T-helper 1 cell treated with Interleukin-12 subunit alpha and Interleukin-12 subunit beta and Interleukin-4 antibody, amounts not matched to agents 30 μg/mL and 1 μg/mL, for 36 hours (primary cell): ENCODE measurements at regions not wholly inside any gene's neighbourhood (a gene's known extent, or its start where the extent isn't known, plus 50 kb on each side); places are given as distances from the start of the nearest gene placed in this dataset.

Source experiments
- H3K27ac Mint-ChIP-seq: one replicate; pipeline ENCODE4 v1.8.0; 2021; ENCODE audit warnings: mild to moderate bottlenecking, mixed read lengths
- H3K27me3 Mint-ChIP-seq: one replicate; pipeline ENCODE4 v1.8.0; 2021; ENCODE audit warnings: low read depth, mixed read lengths
- H3K36me3 Mint-ChIP-seq: one replicate; pipeline ENCODE4 v1.8.0; 2021; ENCODE audit warnings: low read depth, mixed read lengths
- H3K4me1 Mint-ChIP-seq: one replicate; pipeline ENCODE4 v1.8.0; 2021; ENCODE audit warnings: low read depth, mixed read lengths
- H3K4me3 Mint-ChIP-seq: one replicate; pipeline ENCODE4 v1.8.0; 2021; ENCODE audit warnings: mild to moderate bottlenecking, moderate library complexity, mixed read lengths
- H3K9me3 Mint-ChIP-seq: one replicate; pipeline ENCODE4 v1.8.0; 2021; ENCODE audit warnings: mixed read lengths

DNA sequence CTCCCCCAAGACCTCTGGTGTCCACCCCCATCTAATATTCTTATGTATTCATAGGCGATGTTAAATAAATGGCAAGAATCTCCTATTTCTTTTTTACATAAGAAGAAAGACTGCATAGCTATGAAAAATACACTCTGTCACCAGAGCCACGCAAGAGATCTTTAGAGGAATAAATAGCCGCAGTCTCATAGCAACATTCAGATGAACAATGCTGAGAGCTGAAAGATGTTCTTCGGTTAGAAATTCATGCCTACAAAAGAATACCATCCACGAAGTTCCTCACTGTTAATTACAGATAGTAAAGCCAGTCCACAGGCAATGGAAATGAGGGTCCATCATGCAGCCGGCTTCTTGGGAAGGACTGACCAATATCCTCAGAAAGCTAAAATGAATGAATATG, 76.0 kb upstream of the SOD1 start:
- H3K36me3 Mint-ChIP-seq = no peaks in the 10 kb centered on the region
- no peak overlapping the region for H3K4me3 Mint-ChIP-seq
- no peak overlapping the region for H3K27ac Mint-ChIP-seq
- H3K27me3 Mint-ChIP-seq = peaks cover 34% of the 10 kb centered on the region
- H3K4me1 Mint-ChIP-seq = peaks cover 3% of the 10 kb centered on the region
- no peaks in the 10 kb centered on the region for H3K9me3 Mint-ChIP-seq

DNA sequence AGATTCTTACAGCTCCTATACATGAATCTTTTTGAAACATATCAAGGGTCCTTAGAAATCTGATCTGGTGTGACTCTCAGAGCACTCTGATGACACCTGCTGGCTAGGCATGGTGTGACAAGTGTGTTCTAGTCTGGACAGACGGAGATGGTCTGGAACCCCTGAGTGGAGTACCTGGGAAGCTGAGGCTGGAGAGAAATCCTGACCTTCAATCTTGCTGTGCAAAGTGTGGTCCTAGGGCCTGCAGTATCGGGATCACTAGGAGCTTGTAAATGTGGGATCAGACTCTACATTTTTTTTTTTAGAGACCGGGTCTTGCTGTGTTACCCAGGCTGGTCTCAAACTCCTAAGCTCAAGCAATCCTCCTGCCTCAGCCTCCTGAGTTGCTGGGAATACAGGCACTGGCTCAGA, 78.6 kb upstream of the SOD1 start:
- Mint-ChIP-seq H3K36me3 (no peaks in the 10 kb centered on the region), H3K27ac (no peak overlapping the region), H3K4me3 (no peak overlapping the region), H3K9me3 (no peaks in the 10 kb centered on the region), H3K27me3 (peaks cover 37% of the 10 kb centered on the region), H3K4me1 (peaks cover 8% of the 10 kb centered on the region)

DNA sequence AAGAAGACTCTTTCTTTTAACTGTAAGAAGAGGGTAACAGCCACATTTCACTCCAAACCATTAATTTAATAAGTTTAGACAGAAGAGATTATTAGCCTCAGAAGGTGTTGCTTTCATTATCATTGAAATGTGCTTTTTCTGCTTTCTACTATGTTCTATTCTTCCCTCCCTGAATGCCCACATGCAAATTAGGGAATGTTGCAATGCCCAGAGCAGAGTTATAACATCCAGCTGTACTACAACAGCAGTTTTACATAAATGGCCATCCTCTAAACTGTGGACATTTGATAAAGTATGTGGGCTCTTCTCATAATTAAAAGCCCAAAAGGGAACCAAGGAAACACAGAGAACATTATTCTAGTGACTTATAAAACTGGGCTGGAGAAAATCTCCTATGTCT, 82.2 kb upstream of the SOD1 start:
- H3K36me3 Mint-ChIP-seq = no peaks in the 10 kb centered on the region
- H3K27ac Mint-ChIP-seq = no peak overlapping the region
- H3K4me1 Mint-ChIP-seq = peaks cover 8% of the 10 kb centered on the region
- H3K27me3 Mint-ChIP-seq = peaks cover 44% of the 10 kb centered on the region
- no peaks in the 10 kb centered on the region for H3K9me3 Mint-ChIP-seq
- H3K4me3 Mint-ChIP-seq = no peak overlapping the region

DNA sequence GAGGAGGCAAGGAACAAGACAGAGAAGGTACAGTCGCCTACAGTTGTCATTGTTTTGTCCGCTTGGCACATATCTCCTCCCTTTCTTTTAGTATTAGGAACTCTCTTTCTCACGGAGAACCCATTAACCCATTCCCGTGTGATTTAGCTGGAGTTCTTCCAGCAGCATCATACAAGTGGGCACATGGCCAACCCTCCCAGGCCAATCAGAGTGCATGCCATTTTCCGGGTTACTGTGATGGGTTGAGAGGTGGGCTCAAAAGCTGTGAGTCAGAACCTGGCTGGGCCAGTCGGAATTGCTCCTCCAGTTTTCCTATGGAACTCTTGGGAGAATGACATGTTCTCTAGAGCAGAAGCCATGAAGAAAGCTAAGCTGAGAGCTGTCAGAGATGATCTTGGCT, 83.1 kb upstream of the SOD1 start:
- H3K4me1 Mint-ChIP-seq = peaks cover 8% of the 10 kb centered on the region
- no peaks in the 10 kb centered on the region for H3K9me3 Mint-ChIP-seq
- H3K36me3 Mint-ChIP-seq = no peaks in the 10 kb centered on the region
- H3K4me3 Mint-ChIP-seq = no peak overlapping the region
- H3K27me3 Mint-ChIP-seq = peaks cover 50% of the 10 kb centered on the region
- H3K27ac Mint-ChIP-seq = no peak overlapping the region

DNA sequence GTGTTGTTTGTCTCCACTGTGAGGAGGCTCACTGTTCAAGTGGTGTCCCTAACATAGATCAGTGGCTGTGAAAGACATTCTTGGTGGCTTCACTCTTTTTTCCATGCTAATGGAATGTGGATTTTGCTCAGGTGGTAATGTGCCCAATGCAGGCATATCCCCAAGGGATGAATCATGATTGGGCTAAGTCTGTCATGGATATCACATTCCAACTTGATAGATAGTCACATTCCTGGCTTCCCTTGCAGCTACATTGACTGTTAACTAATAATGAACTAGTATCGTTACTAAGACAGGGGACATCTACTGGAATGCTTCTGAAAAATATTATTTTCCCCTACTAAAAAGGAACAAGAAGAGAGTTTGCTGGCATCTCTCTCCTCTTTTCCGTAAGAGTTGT, 86.3 kb upstream of the SOD1 start:
- Mint-ChIP-seq H3K36me3 (no peaks in the 10 kb centered on the region), H3K27me3 (peaks cover 44% of the 10 kb centered on the region), H3K4me1 (peaks cover 5% of the 10 kb centered on the region), H3K27ac (no peak overlapping the region), H3K4me3 (no peak overlapping the region), H3K9me3 (no peaks in the 10 kb centered on the region)

DNA sequence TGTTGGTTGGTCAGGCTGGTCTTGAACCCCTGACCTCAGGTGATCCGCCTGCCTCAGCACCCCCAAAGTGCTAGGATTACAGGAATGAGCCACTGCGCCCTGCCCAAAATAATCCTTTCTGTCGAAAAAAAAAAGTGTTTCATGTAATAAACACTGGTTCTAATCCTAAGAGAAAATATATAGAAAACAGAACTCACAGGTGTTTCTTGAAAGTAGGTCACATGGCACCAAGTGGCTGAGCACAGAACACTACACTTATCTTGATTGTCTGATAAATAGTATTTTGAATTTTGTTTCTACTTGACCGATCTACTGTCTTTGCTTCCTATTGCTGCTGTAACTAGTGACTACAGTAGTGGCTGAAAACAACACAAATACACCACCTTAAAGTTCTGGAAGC, 87.6 kb upstream of the SOD1 start:
- Mint-ChIP-seq H3K4me1 (peaks cover 2% of the 10 kb centered on the region), H3K4me3 (no peak overlapping the region), H3K9me3 (no peaks in the 10 kb centered on the region)

DNA sequence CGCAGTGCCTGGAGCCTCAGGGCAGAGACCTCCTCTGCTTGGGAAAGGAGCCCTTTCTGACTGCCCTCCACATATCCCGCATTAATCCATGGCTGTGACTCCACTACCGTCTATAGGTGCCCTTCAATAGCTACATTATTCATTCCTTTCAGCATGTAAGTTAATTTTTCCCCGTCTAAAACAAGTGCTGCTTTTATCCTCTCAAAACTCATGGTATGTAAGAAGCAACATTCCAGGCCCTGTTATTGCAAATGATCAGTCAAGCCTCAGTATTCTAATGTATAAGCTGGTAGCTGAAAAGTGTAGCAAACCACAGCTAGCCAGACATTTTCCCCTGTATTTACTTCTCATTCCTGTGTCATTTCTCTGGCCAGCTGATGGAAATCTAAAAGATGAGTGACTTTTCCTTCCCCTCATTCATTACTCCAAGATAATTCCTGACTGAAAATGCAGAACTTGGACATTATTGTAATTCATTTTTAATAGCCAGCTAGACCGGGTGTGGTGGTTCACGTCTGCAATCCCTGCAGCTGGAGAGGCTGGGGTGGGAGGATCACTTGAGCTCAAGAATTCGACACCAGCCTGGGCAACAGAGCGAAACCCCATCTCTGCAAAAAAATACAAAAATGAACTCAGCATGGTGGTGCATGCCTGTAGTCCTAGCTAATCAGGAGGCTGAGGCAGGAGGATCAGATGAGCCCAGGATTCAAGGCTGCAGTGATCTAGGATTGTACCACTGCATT, 88.5 kb upstream of the SOD1 start:
- no peak overlapping the region for H3K4me3 Mint-ChIP-seq
- peaks cover 1% of the 10 kb centered on the region for H3K4me1 Mint-ChIP-seq
- H3K27me3 Mint-ChIP-seq = peaks cover 29% of the 10 kb centered on the region
- H3K9me3 Mint-ChIP-seq = no peaks in the 10 kb centered on the region
- no peaks in the 10 kb centered on the region for H3K36me3 Mint-ChIP-seq
- no peak overlapping the region for H3K27ac Mint-ChIP-seq

More for the DNA sequence above, 87.6 kb upstream of the SOD1 start:
- H3K27ac Mint-ChIP-seq = no peak overlapping the region
- H3K27me3 Mint-ChIP-seq = peaks cover 35% of the 10 kb centered on the region
- H3K36me3 Mint-ChIP-seq = no peaks in the 10 kb centered on the region

DNA sequence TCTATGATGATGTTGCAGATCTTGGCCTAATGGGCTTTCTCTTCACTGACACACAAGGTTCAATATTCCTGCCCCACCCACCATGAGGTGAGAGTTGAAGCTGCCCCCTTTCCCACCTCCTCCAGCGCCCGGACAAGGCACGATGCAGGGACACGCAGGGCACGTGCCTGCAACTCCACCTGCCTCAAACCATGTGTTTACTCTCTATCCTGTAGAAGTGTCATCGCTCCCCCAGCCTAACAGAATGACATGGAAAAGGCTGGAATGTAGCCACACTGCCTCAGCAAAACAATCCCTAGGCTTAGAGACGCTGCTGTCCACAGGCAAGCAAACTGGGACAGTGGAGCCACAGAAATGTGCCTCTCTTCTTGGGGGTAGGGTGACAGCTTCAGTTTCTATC, 92.9 kb upstream of the SOD1 start:
- no peaks in the 10 kb centered on the region for H3K9me3 Mint-ChIP-seq
- H3K27me3 Mint-ChIP-seq = peaks cover 21% of the 10 kb centered on the region
- H3K27ac Mint-ChIP-seq = no peak overlapping the region
- H3K4me1 Mint-ChIP-seq = peaks cover 1% of the 10 kb centered on the region
- H3K36me3 Mint-ChIP-seq = no peaks in the 10 kb centered on the region
- H3K4me3 Mint-ChIP-seq = no peak overlapping the region

DNA sequence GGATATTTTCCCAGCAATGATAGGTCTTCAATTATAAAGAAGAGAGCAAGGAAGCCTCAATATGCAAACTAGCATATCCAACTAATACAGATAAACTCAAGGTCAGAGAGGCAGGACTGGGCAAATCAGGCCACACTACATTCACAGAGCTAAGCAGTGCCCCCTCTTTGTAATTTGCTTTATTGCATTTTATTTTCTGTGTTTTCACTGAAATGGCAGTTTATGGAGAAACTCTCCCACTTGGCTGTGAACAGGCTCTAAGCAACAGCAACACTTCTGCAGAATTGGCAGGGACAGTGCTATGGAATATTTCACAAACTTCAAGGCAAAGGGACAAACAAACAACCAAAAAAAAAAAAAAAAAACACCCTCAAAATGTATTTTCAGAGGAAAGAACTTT, 93.4 kb upstream of the SOD1 start:
- Mint-ChIP-seq H3K27ac (no peak overlapping the region), H3K4me3 (no peak overlapping the region), H3K4me1 (peaks cover 1% of the 10 kb centered on the region), H3K36me3 (no peaks in the 10 kb centered on the region), H3K27me3 (peaks cover 18% of the 10 kb centered on the region), H3K9me3 (no peaks in the 10 kb centered on the region)

DNA sequence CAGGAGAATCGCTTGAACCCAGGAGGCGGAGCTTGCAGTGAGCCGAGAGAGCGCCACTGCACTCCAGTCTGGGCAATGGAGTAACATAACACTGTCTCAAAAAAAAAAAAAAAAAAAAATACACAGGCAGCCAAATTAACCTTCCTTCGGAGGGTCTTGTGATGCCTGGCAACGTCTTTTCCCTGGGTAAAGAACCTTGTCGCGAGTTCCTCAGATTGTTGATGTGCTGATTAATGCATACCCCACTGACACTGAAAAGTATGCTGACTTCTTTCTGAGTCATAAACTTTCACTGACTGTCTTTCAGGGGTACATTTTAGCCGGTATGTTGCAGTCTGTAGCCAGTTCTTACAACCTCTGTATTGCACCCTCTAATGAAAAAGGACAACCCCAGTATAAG, 95.1 kb upstream of the SOD1 start:
- Mint-ChIP-seq H3K27ac (no peak overlapping the region), H3K9me3 (no peaks in the 10 kb centered on the region), H3K36me3 (no peaks in the 10 kb centered on the region), H3K27me3 (peaks cover 17% of the 10 kb centered on the region), H3K4me1 (peaks cover 10% of the 10 kb centered on the region), H3K4me3 (no peak overlapping the region)

DNA sequence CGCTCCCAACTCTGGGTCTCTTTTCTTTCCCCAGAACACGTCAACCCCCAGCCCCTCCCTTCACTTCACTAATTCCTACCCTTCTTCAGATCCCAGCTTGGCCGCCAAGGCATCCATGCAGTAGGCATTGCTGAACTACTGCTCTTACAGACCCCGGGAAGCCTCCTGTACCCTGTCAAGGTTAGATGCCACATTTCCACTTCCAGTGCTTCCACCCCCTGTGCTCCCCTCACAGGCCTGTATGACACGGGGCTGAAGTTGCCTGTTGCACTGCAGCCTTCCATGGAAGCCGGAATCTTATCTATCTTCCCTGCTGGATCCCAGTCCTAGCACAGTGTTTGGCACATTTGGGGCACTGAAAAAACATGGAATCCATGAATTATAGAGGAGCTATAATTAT, 99.0 kb upstream of the SOD1 start:
- H3K27me3 Mint-ChIP-seq = peaks cover 35% of the 10 kb centered on the region
- H3K4me1 Mint-ChIP-seq = peaks cover 21% of the 10 kb centered on the region
- no peak overlapping the region for H3K27ac Mint-ChIP-seq
- peaks cover 10% of the 10 kb centered on the region for H3K36me3 Mint-ChIP-seq
- peak overlapping the region; percentile 86 for H3K4me3 Mint-ChIP-seq
- H3K9me3 Mint-ChIP-seq = no peaks in the 10 kb centered on the region

DNA sequence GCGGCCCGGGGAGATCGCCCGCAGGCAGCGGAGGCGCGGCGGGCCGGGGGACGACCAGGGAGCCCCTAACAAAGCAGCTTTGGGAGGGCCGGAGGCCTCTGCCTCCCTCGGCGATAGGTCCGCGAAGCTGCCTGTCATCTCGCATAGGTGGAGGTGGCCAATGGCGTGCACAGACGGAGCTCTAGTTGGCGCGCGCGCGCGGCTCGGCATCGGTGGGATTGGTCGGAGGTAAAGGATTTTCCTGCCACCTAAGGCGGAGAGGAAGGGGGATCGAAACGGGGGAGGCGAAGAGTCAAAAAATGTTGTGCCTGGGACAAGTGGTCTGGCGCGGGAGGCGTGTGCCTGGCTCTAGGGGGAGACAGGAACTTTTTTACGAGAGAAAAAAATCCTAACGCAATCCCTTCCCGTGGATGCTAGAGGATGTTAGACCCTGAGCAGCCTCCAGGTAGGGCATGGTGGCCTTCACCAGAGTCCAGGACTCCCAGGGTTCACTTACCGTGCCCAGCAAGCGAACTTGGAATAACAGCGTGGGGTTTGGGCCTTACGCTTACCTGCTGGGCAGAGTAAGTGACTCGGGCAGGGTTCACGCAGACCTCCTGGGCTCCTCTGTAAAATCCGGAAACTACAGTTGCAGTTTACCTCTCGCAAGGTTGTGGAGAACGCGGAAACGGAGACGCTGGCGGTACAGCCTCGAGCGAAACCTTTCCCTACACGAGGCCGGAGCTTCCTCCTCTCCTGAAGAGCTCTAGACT, 99.9 kb upstream of the SOD1 start:
- Mint-ChIP-seq H3K27ac (peak overlapping the region; percentile 50), H3K36me3 (peaks cover 18% of the 10 kb centered on the region), H3K9me3 (no peaks in the 10 kb centered on the region), H3K4me1 (peaks cover 31% of the 10 kb centered on the region), H3K27me3 (peaks cover 45% of the 10 kb centered on the region), H3K4me3 (peak overlapping the region; percentile 86)

DNA sequence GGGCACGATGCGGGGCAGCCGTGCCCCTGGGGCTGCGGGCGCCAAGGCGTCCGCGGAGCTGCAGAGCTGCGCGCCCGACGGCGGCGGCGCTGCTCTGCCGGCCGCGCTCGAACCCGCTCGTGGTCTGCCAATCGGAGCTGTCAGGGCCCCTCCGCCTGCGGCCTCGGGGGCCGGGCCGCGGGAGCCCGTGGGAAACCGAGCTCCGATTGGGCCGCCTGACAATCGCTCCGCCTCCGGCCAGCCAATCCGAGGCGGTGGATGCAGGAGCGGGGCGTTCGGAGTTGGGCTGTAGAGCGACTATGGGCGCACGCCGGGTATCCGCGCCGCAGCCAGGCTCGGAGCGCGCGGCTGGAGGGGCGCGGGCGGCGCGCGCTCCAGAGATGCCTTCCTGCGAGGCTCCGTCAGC, 100.5 kb upstream of the SOD1 start:
- Mint-ChIP-seq H3K27ac (no peak overlapping the region), H3K4me1 (peaks cover 36% of the 10 kb centered on the region), H3K27me3 (peaks cover 50% of the 10 kb centered on the region), H3K4me3 (no peak overlapping the region), H3K9me3 (no peaks in the 10 kb centered on the region), H3K36me3 (peaks cover 21% of the 10 kb centered on the region)

DNA sequence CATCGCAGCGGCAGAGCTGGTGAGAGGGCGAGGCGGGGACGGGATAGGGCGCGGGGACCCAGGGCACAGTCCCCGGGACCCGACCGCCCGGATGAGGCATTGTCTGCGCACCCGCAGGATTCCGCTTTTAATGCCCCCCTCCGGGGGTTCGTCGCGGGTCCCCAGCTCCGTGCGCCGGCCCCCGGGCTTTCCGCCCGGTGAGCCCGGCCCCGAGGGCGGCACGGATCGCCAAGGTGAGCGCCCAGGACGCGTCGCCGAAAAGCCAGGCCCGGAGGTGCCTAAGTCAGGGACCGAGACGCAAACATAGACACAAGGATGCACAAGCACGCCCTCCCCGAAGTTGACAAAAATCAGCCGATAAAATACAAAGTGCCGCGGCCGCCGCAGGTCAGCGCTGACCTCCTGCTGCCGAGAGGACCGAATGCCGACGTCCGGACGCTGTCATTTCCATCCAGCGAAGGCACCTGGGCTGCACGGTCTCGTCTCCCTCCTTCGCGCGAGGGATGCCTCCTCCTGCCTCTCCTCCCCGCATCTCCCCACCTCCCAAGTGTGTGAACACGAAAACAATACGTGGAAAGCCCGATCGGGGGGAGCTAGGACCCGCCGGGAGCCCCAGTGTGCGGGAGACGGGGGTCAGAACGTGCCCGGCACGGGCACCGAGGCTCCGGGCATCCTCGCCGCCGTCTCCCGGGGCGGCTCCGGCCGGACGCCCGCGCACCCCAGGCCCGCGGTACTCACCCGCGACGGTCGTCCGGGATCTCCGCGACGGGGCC, 101.1 kb upstream of the SOD1 start:
- Mint-ChIP-seq H3K9me3 (no peaks in the 10 kb centered on the region), H3K27me3 (peaks cover 49% of the 10 kb centered on the region), H3K4me1 (peaks cover 39% of the 10 kb centered on the region), H3K4me3 (peak overlapping the region; percentile 81), H3K27ac (no peak overlapping the region), H3K36me3 (peaks cover 21% of the 10 kb centered on the region)
